Pons (tissue), 1 donor: ENCODE measurements at regions not wholly inside any gene's neighbourhood (a gene's known extent, or its start where the extent isn't known, plus 50 kb on each side); places are given as distances from the start of the nearest gene placed in this dataset.

Experiments
- DNase-seq: peaks from one replicate; pipeline ENCODE4 v3.0.0-alpha.2; 2016; ENCODE audit warnings: low spot score

GRCh38 chr16:6498858-6499257, 833.8 kb upstream of the RBFOX1 start:
- DNase-seq, result no peak

GRCh38 chr16:6496996-6497395, 835.6 kb upstream of the RBFOX1 start:
- no peak for DNase-seq

- DNase-seq, result no peak
These were observed 837.0 kb upstream of the RBFOX1 start for GRCh38 chr16:6495486-6496210.

GRCh38 chr16:6494716-6495115, 837.9 kb upstream of the RBFOX1 start:
- DNase-seq, result no peak

GRCh38 chr16:6493555-6493954, 839.1 kb upstream of the RBFOX1 start:
- no peak for DNase-seq

- DNase-seq, result no peak
These were observed 839.9 kb upstream of the RBFOX1 start for GRCh38 chr16:6492742-6493141.

- DNase-seq, result peak; percentile 4
These were observed 847.7 kb upstream of the RBFOX1 start for GRCh38 chr16:6484935-6485334.

- DNase-seq, result peak; percentile 26
These were observed 848.6 kb upstream of the RBFOX1 start for GRCh38 chr16:6484081-6484480.

- DNase-seq, result no peak
These were observed 849.1 kb upstream of the RBFOX1 start for GRCh38 chr16:6483469-6484033.

GRCh38 chr16:6482696-6483468, 849.8 kb upstream of the RBFOX1 start:
- peak; percentile 42 for DNase-seq

- no peak for DNase-seq
These were observed 850.8 kb upstream of the RBFOX1 start for GRCh38 chr16:6481894-6482293.

GRCh38 chr16:6453742-6454141, 878.9 kb upstream of the RBFOX1 start:
- no peak for DNase-seq

- no peak for DNase-seq
These were observed 885.4 kb upstream of the RBFOX1 start for GRCh38 chr16:6447021-6447790.

GRCh38 chr16:6446370-6446769, 886.3 kb upstream of the RBFOX1 start:
- no peak for DNase-seq

- DNase-seq, result no peak
These were observed 893.5 kb upstream of the RBFOX1 start for GRCh38 chr16:6439129-6439528.

GRCh38 chr16:6428861-6429260, 903.8 kb upstream of the RBFOX1 start:
- no peak for DNase-seq

GRCh38 chr16:6427621-6428020, 905.0 kb upstream of the RBFOX1 start:
- no peak for DNase-seq

- no peak for DNase-seq
These were observed 925.0 kb upstream of the RBFOX1 start for GRCh38 chr16:6407596-6407995.

- no peak for DNase-seq
These were observed 926.6 kb upstream of the RBFOX1 start for GRCh38 chr16:6406028-6406427.

GRCh38 chr16:6382924-6383459, 949.7 kb upstream of the RBFOX1 start:
- peak; percentile 92 for DNase-seq

- no peak for DNase-seq
These were observed 950.7 kb upstream of the RBFOX1 start for GRCh38 chr16:6381896-6382295.

GRCh38 chr16:6377956-6378355, 954.7 kb upstream of the RBFOX1 start:
- peak; percentile 79 for DNase-seq
